HUES6 (cell line): ENCODE measurements at regions not wholly inside any gene's neighbourhood (a gene's known extent, or its start where the extent isn't known, plus 50 kb on each side); places are given as distances from the start of the nearest gene placed in this dataset.

ENCODE experiments used
- H3K27ac ChIP-seq: 2 replicates; pipeline ENCODE4 v1.7.0; 2013; ENCODE audit warnings: low read depth, mild to moderate bottlenecking, low read length, inconsistent platforms
- H3K27me3 ChIP-seq: 2 replicates; pipeline ENCODE4 v1.6.1; 2013; ENCODE audit warnings: low read length; ENCODE audit not compliant: control insufficient read depth, insufficient read depth
- H3K36me3 ChIP-seq: 2 replicates; pipeline ENCODE4 v1.6.1; 2013; ENCODE audit warnings: low read length; ENCODE audit not compliant: control insufficient read depth, insufficient read depth
- H3K4me1 ChIP-seq: 2 replicates; pipeline ENCODE4 v1.6.1; 2013; ENCODE audit warnings: low read length; ENCODE audit not compliant: control insufficient read depth, insufficient read depth
- H3K4me3 ChIP-seq: 2 replicates; pipeline ENCODE4 v1.5.1; 2013; ENCODE audit warnings: low read depth, low read length
- H3K9ac ChIP-seq: one replicate; pipeline ENCODE4 v1.6.1; 2013; ENCODE audit warnings: mild to moderate bottlenecking, low read length
- H3K9me3 ChIP-seq: 2 replicates; pipeline ENCODE4 v1.6.1; 2013; ENCODE audit warnings: low read depth, low read length; ENCODE audit not compliant: control insufficient read depth, insufficient read depth

DNA sequence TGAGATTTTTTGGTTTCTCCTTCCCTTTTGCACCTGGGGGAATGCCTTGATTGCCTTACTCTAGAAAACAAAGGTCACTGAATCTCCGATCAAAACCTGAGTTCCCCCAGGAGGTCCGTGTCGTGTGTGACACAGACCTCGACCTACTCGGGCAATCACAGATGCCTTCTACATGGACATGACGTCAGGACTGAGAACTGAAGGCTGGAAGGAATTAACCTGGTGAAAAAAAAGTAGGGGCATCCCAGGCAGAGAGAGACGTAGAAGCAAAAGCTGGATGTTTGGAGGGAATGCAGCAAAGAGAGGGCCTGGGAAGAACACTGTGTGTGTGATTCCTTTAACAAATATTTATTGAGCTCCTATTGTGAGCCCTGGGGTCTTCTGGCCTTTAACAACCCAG lies 178.0 kb downstream of the PRDM2 start:
- H3K36me3 ChIP-seq = no peaks in the 10 kb centered on the region
- H3K9ac ChIP-seq = no peak overlapping the region
- H3K4me3 ChIP-seq = no peak overlapping the region
- no peaks in the 10 kb centered on the region for H3K4me1 ChIP-seq
- H3K27me3 ChIP-seq = peaks cover 34% of the 10 kb centered on the region
- no peak overlapping the region for H3K27ac ChIP-seq
- no peaks in the 10 kb centered on the region for H3K9me3 ChIP-seq

DNA sequence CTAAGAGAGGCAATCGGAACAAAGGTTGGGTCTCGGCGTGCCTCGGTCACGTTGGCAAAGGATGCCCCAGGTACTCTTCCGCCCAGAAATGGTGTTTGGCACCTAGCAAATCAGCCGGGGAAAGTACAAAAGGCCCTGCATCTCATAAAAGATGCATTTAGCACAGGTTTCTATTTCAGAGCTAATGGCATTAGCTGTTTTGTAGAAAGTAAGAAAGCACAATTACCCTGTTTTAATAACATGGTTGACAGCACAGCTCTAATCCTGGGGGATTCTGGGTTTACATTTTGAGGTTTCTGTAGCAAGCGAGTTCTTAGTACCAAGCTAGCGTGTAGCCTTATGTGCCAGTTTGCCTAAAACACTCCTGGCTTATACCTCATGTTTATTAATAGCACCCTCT lies 178.5 kb downstream of the PRDM2 start:
- Histone ChIP-seq H3K9ac (no peak overlapping the region), H3K27me3 (peaks cover 38% of the 10 kb centered on the region), H3K9me3 (no peaks in the 10 kb centered on the region), H3K4me3 (no peak overlapping the region), H3K4me1 (no peaks in the 10 kb centered on the region), H3K27ac (no peak overlapping the region), H3K36me3 (no peaks in the 10 kb centered on the region)

DNA sequence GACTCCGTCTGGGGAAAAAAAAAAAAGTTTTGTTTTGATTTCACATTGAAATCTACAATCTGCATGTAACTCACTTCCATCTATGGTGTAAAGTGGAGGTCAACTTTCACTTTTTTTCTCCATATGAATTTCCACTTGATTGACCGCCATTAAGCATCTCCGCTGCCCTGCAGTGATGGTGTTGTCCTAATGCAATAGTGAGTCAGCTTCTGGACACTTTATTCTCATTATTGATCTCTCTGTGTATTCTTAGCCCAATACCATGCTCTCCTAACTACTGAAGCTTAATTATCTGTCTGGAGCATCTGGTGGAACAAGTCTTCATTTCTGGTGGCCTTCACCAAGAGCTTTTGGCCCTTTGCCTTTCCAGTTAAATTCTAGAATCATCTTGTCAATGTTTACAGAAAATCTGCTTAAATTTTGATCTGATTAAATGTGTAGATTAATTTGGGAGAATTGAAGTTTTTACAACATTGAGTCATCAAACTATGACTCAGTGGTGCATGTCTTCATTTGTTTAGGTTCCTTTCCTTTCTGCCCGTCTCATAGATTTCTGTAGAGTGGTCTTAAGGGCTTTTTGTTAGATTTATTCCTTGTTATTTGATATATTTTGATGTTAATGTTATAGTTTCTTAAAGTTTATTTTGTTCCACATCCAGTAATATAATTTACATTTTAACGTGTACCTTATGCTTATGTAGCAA lies 181.5 kb downstream of the PRDM2 start:
- H3K27ac ChIP-seq = no peak overlapping the region
- no peaks in the 10 kb centered on the region for H3K4me1 ChIP-seq
- no peak overlapping the region for H3K4me3 ChIP-seq
- H3K27me3 ChIP-seq = peaks cover 59% of the 10 kb centered on the region
- H3K9me3 ChIP-seq = no peaks in the 10 kb centered on the region
- H3K36me3 ChIP-seq = no peaks in the 10 kb centered on the region
- no peak overlapping the region for H3K9ac ChIP-seq

DNA sequence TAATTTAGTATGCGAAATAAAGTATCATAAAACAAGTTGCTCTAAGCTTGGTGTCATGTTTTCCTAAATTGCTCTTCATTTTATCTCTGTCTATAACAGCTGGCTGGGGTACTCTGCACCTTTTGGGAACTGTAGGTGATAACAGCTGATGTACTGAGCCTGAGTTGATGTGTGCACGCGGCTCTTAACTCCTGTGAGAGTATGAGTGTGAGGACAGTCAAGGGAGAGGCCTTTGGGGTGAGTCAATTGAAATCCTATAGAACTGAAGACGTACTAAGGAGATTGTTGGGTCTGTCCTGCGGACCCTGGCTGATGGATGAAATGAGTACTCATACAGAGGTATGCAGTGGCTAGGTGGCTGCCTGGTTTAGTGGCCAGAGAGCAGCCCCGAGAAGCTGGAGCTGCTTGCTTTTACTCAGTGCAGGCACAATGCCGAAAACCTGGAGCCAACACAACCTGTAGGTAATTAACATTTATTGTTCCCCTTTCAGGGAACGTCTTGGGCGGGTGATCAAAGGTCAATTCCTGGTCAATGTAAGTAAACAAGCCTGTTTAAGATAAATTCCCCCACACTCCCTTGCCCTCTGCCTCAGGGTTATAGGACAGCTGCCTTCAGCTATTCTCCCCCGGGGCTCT lies 188.5 kb downstream of the PRDM2 start:
- H3K27ac ChIP-seq = no peak overlapping the region
- no peaks in the 10 kb centered on the region for H3K36me3 ChIP-seq
- H3K27me3 ChIP-seq = peaks cover 99% of the 10 kb centered on the region

DNA sequence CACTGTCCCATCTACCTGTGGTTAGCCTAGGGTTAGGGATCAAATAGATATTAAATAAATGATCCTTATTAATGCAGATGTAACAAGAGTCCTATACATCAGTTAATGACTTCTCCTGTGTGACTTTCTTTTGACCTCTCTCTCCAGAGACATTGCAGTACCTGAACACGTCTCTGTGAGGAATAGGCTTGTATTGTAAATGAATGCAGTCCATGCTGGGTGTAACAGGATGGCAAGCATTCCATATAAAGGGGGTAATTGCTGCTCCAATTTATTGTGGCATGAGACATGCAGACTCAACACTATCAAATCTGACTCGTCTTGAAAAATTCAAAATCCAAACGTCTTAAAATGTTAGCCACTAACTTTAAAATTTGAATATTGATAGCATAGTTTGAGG lies 189.5 kb downstream of the PRDM2 start:
- H3K9ac ChIP-seq = no peak overlapping the region
- peaks cover 99% of the 10 kb centered on the region for H3K27me3 ChIP-seq
- peaks cover 7% of the 10 kb centered on the region; the same call in 1 of the 2 replicates for H3K4me1 ChIP-seq
- H3K4me3 ChIP-seq = no peak overlapping the region
- no peaks in the 10 kb centered on the region for H3K36me3 ChIP-seq
- H3K9me3 ChIP-seq = no peaks in the 10 kb centered on the region
- no peak overlapping the region for H3K27ac ChIP-seq

More for the DNA sequence above, 188.5 kb downstream of the PRDM2 start:
- Histone ChIP-seq H3K4me3 (no peak overlapping the region), H3K4me1 (peaks cover 4% of the 10 kb centered on the region; the same call in 1 of the 2 replicates), H3K9me3 (no peaks in the 10 kb centered on the region), H3K9ac (no peak overlapping the region)

DNA sequence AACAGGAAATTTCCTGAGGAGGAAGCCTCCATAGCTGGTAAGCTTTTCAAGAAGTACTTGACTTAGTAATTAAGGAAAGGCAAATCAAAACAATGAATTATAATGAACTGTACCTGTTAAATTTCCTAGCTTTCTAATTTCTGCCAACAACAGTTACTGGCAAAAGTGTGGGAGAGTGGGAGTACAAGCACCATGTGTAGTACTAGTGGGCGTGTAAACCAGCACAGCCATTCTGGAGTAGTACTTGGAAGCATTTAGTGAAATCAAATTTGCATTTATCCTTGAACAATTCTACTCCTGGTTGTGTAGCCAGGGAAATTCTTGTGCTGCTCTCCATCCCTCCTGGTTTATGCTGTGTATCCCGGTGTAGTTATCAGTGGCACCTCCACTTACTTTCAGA lies 190.8 kb downstream of the PRDM2 start:
- H3K27me3 ChIP-seq = peaks cover 100% of the 10 kb centered on the region

DNA sequence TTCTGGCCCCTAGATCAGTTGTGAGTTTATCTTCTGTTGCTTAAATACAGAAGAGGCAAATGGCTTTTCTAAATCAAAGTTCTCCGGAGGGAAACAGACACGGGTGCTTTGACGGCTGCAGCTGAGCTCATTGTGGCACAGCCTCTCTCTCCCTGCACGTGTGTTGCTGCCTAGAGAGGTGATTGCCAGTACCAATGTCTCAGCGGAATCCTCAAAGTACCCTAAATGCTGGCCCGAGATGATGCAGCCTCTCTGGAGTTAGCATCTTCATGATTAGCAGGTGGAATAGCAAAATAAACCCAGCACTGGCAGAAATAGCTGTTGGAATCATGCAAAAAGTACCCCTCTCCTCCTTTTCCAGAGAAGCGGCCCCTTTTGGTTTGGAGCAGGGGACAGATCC lies 192.2 kb downstream of the PRDM2 start:
- H3K27me3 ChIP-seq = peaks cover 100% of the 10 kb centered on the region
- H3K4me3 ChIP-seq = peak overlapping the region; percentile 74
- H3K9me3 ChIP-seq = no peaks in the 10 kb centered on the region
- H3K9ac ChIP-seq = no peak overlapping the region
- H3K27ac ChIP-seq = no peak overlapping the region
- H3K4me1 ChIP-seq = peaks cover 7% of the 10 kb centered on the region; the same call in 1 of the 2 replicates
- no peaks in the 10 kb centered on the region for H3K36me3 ChIP-seq

More for the DNA sequence above, 190.8 kb downstream of the PRDM2 start:
- Histone ChIP-seq H3K27ac (no peak overlapping the region), H3K4me1 (peaks cover 7% of the 10 kb centered on the region; the same call in 1 of the 2 replicates), H3K36me3 (no peaks in the 10 kb centered on the region), H3K4me3 (no peak overlapping the region), H3K9me3 (no peaks in the 10 kb centered on the region), H3K9ac (no peak overlapping the region)

DNA sequence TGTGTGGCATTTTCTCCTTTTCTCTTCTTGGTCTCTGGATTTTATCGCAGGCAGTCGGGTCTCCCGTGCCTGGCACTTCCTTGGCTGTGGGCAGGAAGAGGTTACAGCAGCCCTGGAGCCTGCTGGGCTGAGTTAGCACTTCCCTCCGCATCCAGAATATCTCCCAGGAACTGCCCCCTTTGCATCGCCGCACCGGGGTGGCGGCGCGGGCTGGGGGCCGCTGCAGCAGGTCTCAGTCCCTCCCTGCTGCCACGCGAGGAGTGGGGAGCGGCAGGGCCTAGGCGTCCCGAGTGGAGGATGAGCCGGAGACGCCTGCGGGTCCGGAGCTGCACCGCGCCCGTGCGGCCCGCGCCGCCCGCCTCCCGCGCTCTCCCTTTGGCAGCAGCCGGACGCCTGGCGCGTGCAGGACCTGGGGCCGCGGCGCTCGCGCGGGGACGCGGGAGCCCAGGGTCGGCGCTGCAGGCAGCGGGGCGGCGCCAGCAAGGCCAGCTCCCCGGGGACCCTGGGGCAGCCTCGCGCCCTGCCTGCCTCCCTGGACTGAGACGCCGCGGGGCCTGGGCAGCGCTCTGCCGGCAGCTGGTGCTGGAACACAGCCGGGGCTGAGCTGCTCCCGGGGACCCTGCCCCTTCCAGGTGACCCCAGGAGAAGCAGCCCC lies 192.8 kb downstream of the PRDM2 start:
- peak overlapping the region; percentile 16 for H3K9ac ChIP-seq
- peaks cover 100% of the 10 kb centered on the region for H3K27me3 ChIP-seq
- H3K4me1 ChIP-seq = peaks cover 7% of the 10 kb centered on the region; the same call in 1 of the 2 replicates
- H3K9me3 ChIP-seq = no peaks in the 10 kb centered on the region
- H3K4me3 ChIP-seq = peak overlapping the region; percentile 74
- H3K36me3 ChIP-seq = no peaks in the 10 kb centered on the region
- no peak overlapping the region for H3K27ac ChIP-seq

DNA sequence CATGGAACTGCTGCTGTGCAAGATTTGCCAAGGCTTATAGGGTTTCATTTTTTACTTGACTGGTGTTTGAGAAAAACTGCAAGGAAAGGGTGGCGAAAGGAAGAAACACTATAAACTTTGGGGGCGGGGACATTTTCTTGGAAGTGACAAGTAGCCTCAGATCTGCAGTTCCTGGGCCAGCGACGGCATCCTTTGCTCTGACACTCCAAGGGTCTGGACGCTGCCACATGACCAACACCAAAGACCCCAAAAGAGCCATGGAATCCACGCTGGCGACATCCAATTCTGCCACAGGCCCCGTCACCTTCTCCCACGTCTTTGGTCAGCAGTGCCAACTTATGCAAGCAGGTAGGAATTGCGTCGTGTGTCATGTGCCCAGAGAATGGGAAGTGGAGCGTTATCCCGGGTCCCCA lies 193.4 kb downstream of the PRDM2 start:
- Histone ChIP-seq H3K4me3 (peak overlapping the region; percentile 74), H3K27me3 (peaks cover 100% of the 10 kb centered on the region)

DNA sequence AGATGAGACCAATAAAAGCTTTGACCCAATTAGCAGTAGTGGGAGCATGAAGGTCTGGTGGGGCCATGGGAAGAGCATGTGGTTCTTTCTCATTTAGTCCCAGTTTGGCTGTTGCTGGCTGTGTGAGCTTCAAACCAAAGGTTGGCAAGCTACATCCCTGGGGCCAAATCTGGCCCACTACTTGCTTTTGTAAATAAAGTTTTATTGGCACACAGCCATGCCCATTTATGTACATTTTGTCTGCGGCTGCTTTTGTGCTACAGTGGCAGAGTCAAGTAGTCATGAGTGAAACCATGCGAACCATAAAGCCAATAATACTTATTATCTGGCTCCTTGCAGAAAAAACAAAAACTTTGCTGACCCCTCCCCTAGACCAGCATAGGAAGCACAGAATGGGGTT lies 196.9 kb downstream of the PRDM2 start:
- Histone ChIP-seq H3K36me3 (no peaks in the 10 kb centered on the region), H3K4me1 (peaks cover 7% of the 10 kb centered on the region; the same call in 1 of the 2 replicates), H3K9ac (no peak overlapping the region), H3K27ac (no peak overlapping the region), H3K27me3 (peaks cover 87% of the 10 kb centered on the region), H3K9me3 (no peaks in the 10 kb centered on the region), H3K4me3 (no peak overlapping the region)

More for the DNA sequence above, 193.4 kb downstream of the PRDM2 start:
- Histone ChIP-seq H3K9ac (peak overlapping the region; percentile 16), H3K9me3 (no peaks in the 10 kb centered on the region), H3K27ac (no peak overlapping the region), H3K4me1 (peaks cover 7% of the 10 kb centered on the region; the same call in 1 of the 2 replicates), H3K36me3 (no peaks in the 10 kb centered on the region)

DNA sequence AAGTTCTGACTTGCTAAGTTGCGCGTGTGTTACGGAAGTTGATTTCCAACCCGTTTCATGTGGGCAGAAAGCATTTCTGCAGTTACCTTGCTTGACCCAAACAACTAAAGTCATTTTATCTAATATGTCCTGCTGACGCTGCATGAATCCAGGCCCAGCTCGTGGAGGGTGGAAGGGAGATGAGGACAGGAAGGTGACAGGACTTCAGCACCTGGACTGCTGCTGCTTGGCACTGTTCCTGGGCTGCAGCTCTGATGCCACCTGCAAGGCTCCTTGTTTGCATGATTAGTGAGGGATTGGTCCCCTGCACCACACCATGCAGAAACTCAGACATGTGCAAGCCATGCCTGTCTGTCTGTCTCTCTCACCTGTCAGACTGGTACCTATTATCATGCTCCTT lies 198.4 kb downstream of the PRDM2 start:
- Histone ChIP-seq H3K9ac (no peak overlapping the region), H3K27me3 (peaks cover 87% of the 10 kb centered on the region), H3K27ac (no peak overlapping the region), H3K36me3 (no peaks in the 10 kb centered on the region), H3K4me1 (peaks cover 4% of the 10 kb centered on the region; the same call in 1 of the 2 replicates), H3K4me3 (no peak overlapping the region), H3K9me3 (no peaks in the 10 kb centered on the region)
